ENCODE measurements at regions not wholly inside any gene's neighbourhood (a gene's known extent, or its start where the extent isn't known, plus 50 kb on each side); places are given as distances from the start of the nearest gene placed in this dataset.

DNA sequence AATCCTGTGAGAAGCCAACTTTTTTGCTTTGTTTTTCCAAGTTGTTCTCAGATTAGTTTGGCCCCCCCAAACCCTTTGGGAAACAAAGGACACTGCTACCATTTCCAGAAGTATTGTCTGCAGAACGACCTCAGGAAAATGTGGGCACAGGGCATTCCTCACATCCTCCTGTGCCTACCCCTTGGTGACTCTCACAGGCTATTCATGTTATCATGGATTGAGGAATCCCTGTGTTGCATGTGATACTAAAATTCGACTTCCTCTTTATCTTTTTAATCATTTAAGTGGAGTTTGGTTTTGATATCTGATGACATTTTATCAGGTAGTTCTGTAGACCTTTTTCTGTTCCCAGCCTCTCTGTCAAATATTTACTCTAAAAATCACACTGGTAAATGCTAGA lies 184.5 kb downstream of the FASLG start:
- TF ChIP-seq EZH2 (IDR thresholded peaks at IDR 0.05; ENCODE audit: low read length) = no peak
- TF ChIP-seq, protein P1, sequence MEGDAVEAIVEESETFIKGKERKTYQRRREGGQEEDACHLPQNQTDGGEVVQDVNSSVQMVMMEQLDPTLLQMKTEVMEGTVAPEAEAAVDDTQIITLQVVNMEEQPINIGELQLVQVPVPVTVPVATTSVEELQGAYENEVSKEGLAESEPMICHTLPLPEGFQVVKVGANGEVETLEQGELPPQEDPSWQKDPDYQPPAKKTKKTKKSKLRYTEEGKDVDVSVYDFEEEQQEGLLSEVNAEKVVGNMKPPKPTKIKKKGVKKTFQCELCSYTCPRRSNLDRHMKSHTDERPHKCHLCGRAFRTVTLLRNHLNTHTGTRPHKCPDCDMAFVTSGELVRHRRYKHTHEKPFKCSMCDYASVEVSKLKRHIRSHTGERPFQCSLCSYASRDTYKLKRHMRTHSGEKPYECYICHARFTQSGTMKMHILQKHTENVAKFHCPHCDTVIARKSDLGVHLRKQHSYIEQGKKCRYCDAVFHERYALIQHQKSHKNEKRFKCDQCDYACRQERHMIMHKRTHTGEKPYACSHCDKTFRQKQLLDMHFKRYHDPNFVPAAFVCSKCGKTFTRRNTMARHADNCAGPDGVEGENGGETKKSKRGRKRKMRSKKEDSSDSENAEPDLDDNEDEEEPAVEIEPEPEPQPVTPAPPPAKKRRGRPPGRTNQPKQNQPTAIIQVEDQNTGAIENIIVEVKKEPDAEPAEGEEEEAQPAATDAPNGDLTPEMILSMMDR (optimal IDR thresholded peaks at IDR 0.05 in 1 of 3, IDR thresholded peaks at IDR 0.05 in 1 of 3, conservative IDR thresholded peaks at IDR 0.05 in 1 of 3; ENCODE audit: extremely low read depth in 1 of 3, insufficient read depth in 2 of 3, low read length in 3 of 3) = no peak
